HFF-Myc (cell line): ENCODE measurements at regions not wholly inside any gene's neighbourhood (a gene's known extent, or its start where the extent isn't known, plus 50 kb on each side); places are given as distances from the start of the nearest gene placed in this dataset.
"Not testable (repeated sequence)": the region's sequence is repeated elsewhere in the genome, so short reads cannot be mapped to it uniquely, and the experiment has no call there.

ENCODE experiments used
- DNase-seq: peaks from one replicate; pipeline ENCODE4 v3.0.0-alpha.2; 2011; ENCODE audit warnings: low read depth; ENCODE audit errors: extremely low read depth
- H3K4me3 ChIP-seq: replicated peaks from 2 replicates; pipeline ENCODE4 v1.5.1; 2011; ENCODE audit warnings: low read depth, mild to moderate bottlenecking, control low read depth, low read length
- CTCF ChIP-seq: IDR thresholded peaks from 2 replicates; pipeline ENCODE4 v1.5.1; 2012; ENCODE audit warnings: mild to moderate bottlenecking, low read depth, low read length, control low read depth; ENCODE audit errors: missing control alignments

- no peak overlapping the region for H3K4me3 ChIP-seq
- TF ChIP-seq CTCF, result no peak
Measured at GRCh38 chr11:97544431-97544830, 1154.6 kb downstream of the JRKL start.

GRCh38 chr11:97548280-97548679 is 1158.5 kb downstream of the JRKL start:
- H3K4me3 ChIP-seq, result no peak overlapping the region
- no peak for DNase-seq
- TF ChIP-seq CTCF, result no peak

More at GRCh38 chr11:97544431-97544830, 1154.6 kb downstream of the JRKL start:
- DNase-seq, result no peak

- TF ChIP-seq CTCF, result no peak
- DNase-seq, result no peak
- no peak overlapping the region for H3K4me3 ChIP-seq
Measured at GRCh38 chr11:97557399-97557798, 1167.6 kb downstream of the JRKL start.

- no peak for TF ChIP-seq CTCF
- H3K4me3 ChIP-seq, result no peak overlapping the region
- no peak for DNase-seq
Measured at GRCh38 chr11:97567801-97568200, 1178.0 kb downstream of the JRKL start.

GRCh38 chr11:97570636-97571035 is 1180.8 kb downstream of the JRKL start:
- no peak for DNase-seq
- no peak overlapping the region for H3K4me3 ChIP-seq
- no peak for TF ChIP-seq CTCF

GRCh38 chr11:97573771-97574170 is 1184.0 kb downstream of the JRKL start:
- not testable (repeated sequence) for H3K4me3 ChIP-seq, DNase-seq

GRCh38 chr11:97574976-97575665 is 1185.3 kb downstream of the JRKL start:
- no peak for TF ChIP-seq CTCF
- DNase-seq, result no peak
- no peak overlapping the region for H3K4me3 ChIP-seq
